ENCODE measurements at regions not wholly inside any gene's neighbourhood (a gene's known extent, or its start where the extent isn't known, plus 50 kb on each side); places are given as distances from the start of the nearest gene placed in this dataset.

- CTCF ChIA-PET (ENCODE audit: unreplicated experiment), result no interaction called here
- no peak overlapping the region for H3K27ac ChIP-seq (ENCODE audit: low read depth, low read length, poor library complexity, severe bottlenecking)
- POLR2A ChIA-PET, result no interaction called here
- H4K20me1 ChIP-seq (ENCODE audit: insufficient read depth, low read length), result no peaks in the 10 kb centered on the region
- H2AFZ ChIP-seq (ENCODE audit: low read length), result no peak overlapping the region
- DNase-seq (ENCODE audit: low spot score), result no peak
- TF ChIP-seq CTCF (conservative IDR thresholded peaks at IDR 0.05; ENCODE audit: low read length) (no peak), EZH2phosphoT487 (IDR thresholded peaks at IDR 0.05; ENCODE audit: borderline replicate concordance, low read depth, low read length) (no peak)
- BruUV-seq (replicated peaks), result no TSS peak
- H3K4me3 ChIP-seq (ENCODE audit: low read depth, low read length, poor library complexity, severe bottlenecking), result no peak overlapping the region
- no peaks in the 10 kb centered on the region for H3K36me3 ChIP-seq (ENCODE audit: insufficient read depth, low read length)
- no peaks in the 10 kb centered on the region for H3K79me2 ChIP-seq (ENCODE audit: insufficient read depth, low read depth, low read length)
- no peaks in the 10 kb centered on the region for H3K9me3 ChIP-seq (ENCODE audit: low read length)
- no peaks in the 10 kb centered on the region for H3K9me2 ChIP-seq (ENCODE audit: insufficient read depth, low read length)
- H3K4me1 ChIP-seq (ENCODE audit: insufficient read depth, low read length, poor library complexity, severe bottlenecking), result no peaks in the 10 kb centered on the region
- no peak overlapping the region for H3K4me2 ChIP-seq (ENCODE audit: low read length)
- intact Hi-C loops (cut with micrococcal nuclease; ENCODE audit: unreplicated experiment), result no loop called here
These were observed 183.7 kb upstream of the USP9Y start for GRCh38 chrY:12517338-12517737.

- Histone ChIP-seq H4K20me1 (ENCODE audit: insufficient read depth, low read length) (no peaks in the 10 kb centered on the region), H2AFZ (ENCODE audit: low read length) (no peak overlapping the region), H3K9me3 (ENCODE audit: low read length) (no peaks in the 10 kb centered on the region), H3K79me2 (ENCODE audit: insufficient read depth, low read depth, low read length) (no peaks in the 10 kb centered on the region), H3K36me3 (ENCODE audit: insufficient read depth, low read length) (no peaks in the 10 kb centered on the region), H3K4me1 (ENCODE audit: insufficient read depth, low read length, poor library complexity, severe bottlenecking) (peaks cover 4% of the 10 kb centered on the region), H3K27ac (ENCODE audit: low read depth, low read length, poor library complexity, severe bottlenecking) (no peak overlapping the region), H3K4me3 (ENCODE audit: low read depth, low read length, poor library complexity, severe bottlenecking) (no peak overlapping the region), H3K9me2 (ENCODE audit: insufficient read depth, low read length) (no peaks in the 10 kb centered on the region), H3K4me2 (ENCODE audit: low read length) (no peak overlapping the region)
- CTCF ChIA-PET (ENCODE audit: unreplicated experiment), result no interaction called here
- intact Hi-C loops (cut with micrococcal nuclease; ENCODE audit: unreplicated experiment), result no loop called here
- no peak for TF ChIP-seq CTCF (conservative IDR thresholded peaks at IDR 0.05; ENCODE audit: low read length)
- no peak for TF ChIP-seq EZH2phosphoT487 (IDR thresholded peaks at IDR 0.05; ENCODE audit: borderline replicate concordance, low read depth, low read length)
- DNase-seq (ENCODE audit: low spot score), result no peak
- POLR2A ChIA-PET, result no interaction called here
- BruUV-seq (replicated peaks), result no TSS peak
These were observed 175.8 kb upstream of the USP9Y start for GRCh38 chrY:12525206-12525605.

- peak overlapping the region; percentile 40 for H3K27ac ChIP-seq (ENCODE audit: low read depth, low read length, poor library complexity, severe bottlenecking)
- H3K4me3 ChIP-seq (ENCODE audit: low read depth, low read length, poor library complexity, severe bottlenecking), result no peak overlapping the region
- peaks cover 4% of the 10 kb centered on the region for H3K4me1 ChIP-seq (ENCODE audit: insufficient read depth, low read length, poor library complexity, severe bottlenecking)
- H3K36me3 ChIP-seq (ENCODE audit: insufficient read depth, low read length), result no peaks in the 10 kb centered on the region
- no TSS peak for BruUV-seq (replicated peaks)
- no peaks in the 10 kb centered on the region for H4K20me1 ChIP-seq (ENCODE audit: insufficient read depth, low read length)
- no peak overlapping the region for H2AFZ ChIP-seq (ENCODE audit: low read length)
- H3K9me3 ChIP-seq (ENCODE audit: low read length), result no peaks in the 10 kb centered on the region
- ChIA-PET POLR2A (no interaction called here), CTCF (ENCODE audit: unreplicated experiment) (no interaction called here)
- no peaks in the 10 kb centered on the region for H3K9me2 ChIP-seq (ENCODE audit: insufficient read depth, low read length)
- TF ChIP-seq CTCF (conservative IDR thresholded peaks at IDR 0.05; ENCODE audit: low read length), result no peak
- TF ChIP-seq EZH2phosphoT487 (IDR thresholded peaks at IDR 0.05; ENCODE audit: borderline replicate concordance, low read depth, low read length), result no peak
- H3K4me2 ChIP-seq (ENCODE audit: low read length), result peak overlapping the region; percentile 29; the same call in 1 of the 2 replicates
- H3K79me2 ChIP-seq (ENCODE audit: insufficient read depth, low read depth, low read length), result no peaks in the 10 kb centered on the region
- intact Hi-C loops (cut with micrococcal nuclease; ENCODE audit: unreplicated experiment), result no loop called here
- peak; percentile 36 for DNase-seq (ENCODE audit: low spot score)
These were observed 174.5 kb upstream of the USP9Y start for GRCh38 chrY:12526362-12527063.
